ENCODE measurements at regions not wholly inside any gene's neighbourhood (a gene's known extent, or its start where the extent isn't known, plus 50 kb on each side); places are given as distances from the start of the nearest gene placed in this dataset.

GRCh38 chr21:39007532-39007931 lies 175.7 kb downstream of the PSMG1 start:
- H3K4me3 ChIP-seq (replicated peaks; ENCODE audit: insufficient read depth, low read length) = no peak overlapping the region
- no peaks in the 10 kb centered on the region for H3K27me3 ChIP-seq (ENCODE audit: insufficient read depth, poor library complexity, severe bottlenecking)
- TF ChIP-seq REST (IDR thresholded peaks at IDR 0.05; ENCODE audit: insufficient replicate concordance, low read depth) = no peak
- TF ChIP-seq SPI1 (IDR thresholded peaks at IDR 0.05; ENCODE audit: borderline replicate concordance, low read depth) = no peak
- TF ChIP-seq GABPA (IDR thresholded peaks at IDR 0.05; ENCODE audit: low read depth) = no peak
- TF ChIP-seq POLR2AphosphoS5 (IDR thresholded peaks at IDR 0.05; ENCODE audit: low read depth) = no peak
- TF ChIP-seq CTCF (IDR thresholded peaks at IDR 0.05; ENCODE audit: insufficient read depth, low read length) = no peak
- DNase-seq (ENCODE audit: low read depth in 1 of 2, low spot score in 1 of 2) = no peak
- H3K27ac ChIP-seq (replicated peaks) = no peak overlapping the region

DNA sequence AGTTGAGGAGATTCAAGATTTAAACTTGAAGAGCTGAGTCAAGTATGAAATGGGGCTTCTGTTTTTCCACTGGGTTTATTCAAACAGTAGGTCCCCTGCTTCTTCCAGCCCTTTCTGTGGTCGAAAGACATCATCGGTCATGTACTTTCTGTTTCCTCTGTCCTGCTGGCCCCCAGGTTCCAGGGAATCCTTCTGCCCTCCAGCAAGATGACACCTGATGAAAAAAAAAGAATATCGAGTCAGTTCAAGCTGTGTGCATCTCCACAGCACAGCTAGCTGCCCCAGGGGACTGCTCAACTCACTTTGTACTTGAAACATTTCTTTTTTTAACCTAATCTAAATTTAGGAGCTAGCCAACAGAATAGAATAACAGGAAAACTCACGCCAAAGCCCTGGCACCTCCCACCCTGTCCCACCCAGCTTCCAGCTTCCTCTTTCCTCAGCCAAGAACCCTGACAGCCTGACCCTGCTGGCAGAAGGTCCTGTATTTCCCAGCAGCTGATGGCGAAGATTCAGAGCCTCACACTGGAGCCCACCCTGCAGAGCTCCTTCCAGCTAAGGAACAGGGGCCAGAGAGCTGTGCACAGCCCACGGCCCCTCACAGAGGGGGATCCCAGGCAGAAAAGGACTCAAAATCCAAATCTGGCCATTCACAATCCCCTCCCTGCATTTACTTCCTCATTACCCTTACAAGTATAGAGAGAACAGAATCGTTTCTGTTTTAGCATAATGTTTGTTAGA lies 176.5 kb downstream of the PSMG1 start:
- TF ChIP-seq POLR2AphosphoS5 (IDR thresholded peaks at IDR 0.05; ENCODE audit: low read depth) (no peak), SPI1 (IDR thresholded peaks at IDR 0.05; ENCODE audit: borderline replicate concordance, low read depth) (peak; percentile 63; the same call in 1 of the 2 replicates)
- DNase-seq (ENCODE audit: low read depth in 1 of 2, low spot score in 1 of 2) = peak in 1 of 2 experiments; percentile 42
- no peaks in the 10 kb centered on the region for H3K27me3 ChIP-seq (ENCODE audit: insufficient read depth, poor library complexity, severe bottlenecking)
- peak overlapping the region; percentile 0; the same call in 1 of the 2 replicates for H3K27ac ChIP-seq (replicated peaks)
- H3K4me3 ChIP-seq (replicated peaks; ENCODE audit: insufficient read depth, low read length) = no peak overlapping the region

- TF ChIP-seq REST (IDR thresholded peaks at IDR 0.05; ENCODE audit: insufficient replicate concordance, low read depth) (no peak), SPI1 (IDR thresholded peaks at IDR 0.05; ENCODE audit: borderline replicate concordance, low read depth) (no peak), GABPA (IDR thresholded peaks at IDR 0.05; ENCODE audit: low read depth) (no peak), CTCF (IDR thresholded peaks at IDR 0.05; ENCODE audit: insufficient read depth, low read length) (no peak), POLR2AphosphoS5 (IDR thresholded peaks at IDR 0.05; ENCODE audit: low read depth) (no peak)
- DNase-seq (ENCODE audit: low read depth in 1 of 2, low spot score in 1 of 2) = no peak
- peak overlapping the region; percentile 73 for H3K27ac ChIP-seq (replicated peaks)
- H3K27me3 ChIP-seq (ENCODE audit: insufficient read depth, poor library complexity, severe bottlenecking) = no peaks in the 10 kb centered on the region
- no peak overlapping the region for H3K4me3 ChIP-seq (replicated peaks; ENCODE audit: insufficient read depth, low read length)
Observed at GRCh38 chr21:39005502-39005787, 177.8 kb downstream of the PSMG1 start.

DNA sequence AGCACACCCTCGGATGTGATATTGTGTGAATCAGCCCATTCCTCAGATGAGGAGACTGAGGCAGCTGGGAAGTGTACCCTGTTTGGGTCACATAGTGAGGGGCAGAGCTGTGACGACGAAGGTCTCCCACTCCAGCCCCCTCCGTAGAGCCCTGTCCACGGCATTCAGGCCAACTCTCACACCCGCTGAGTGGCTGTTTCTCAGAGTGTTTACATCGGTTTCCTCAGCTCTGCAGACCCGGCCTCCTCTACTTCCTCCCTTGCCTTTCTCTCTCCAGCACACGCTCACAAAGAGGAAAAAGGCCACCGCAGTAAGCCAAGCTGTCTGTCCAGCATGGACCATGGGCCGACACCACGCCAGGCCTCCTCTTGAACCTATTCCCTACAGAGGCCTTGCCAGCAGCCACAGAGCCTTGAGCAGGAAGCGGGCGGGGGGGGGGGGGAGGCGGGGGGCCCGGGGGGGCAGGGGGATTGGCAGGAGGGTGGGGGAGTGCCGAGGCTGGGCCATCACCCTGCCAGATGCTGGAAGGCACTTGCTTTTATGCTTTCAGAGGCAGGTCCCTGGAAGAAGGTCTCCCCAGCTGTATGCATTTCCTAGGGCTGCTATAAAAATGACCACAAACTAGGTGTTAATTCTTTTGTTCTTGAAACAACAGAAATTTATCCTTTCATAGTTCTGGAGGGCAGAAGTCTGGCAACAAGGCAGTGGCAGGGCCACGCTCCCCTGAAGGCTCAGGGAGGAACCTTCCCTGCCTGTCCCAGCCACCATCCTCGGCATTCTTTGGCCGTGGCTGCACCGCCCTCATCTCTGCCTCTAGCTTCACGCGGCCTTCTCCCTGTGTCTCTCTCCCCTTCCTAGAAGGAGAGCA lies 178.4 kb downstream of the PSMG1 start:
- no peak overlapping the region for H3K4me3 ChIP-seq (replicated peaks; ENCODE audit: insufficient read depth, low read length)
- H3K27ac ChIP-seq (replicated peaks) = peak overlapping the region; percentile 73
- peak; percentile 67 to 72 for DNase-seq (ENCODE audit: low read depth in 1 of 2, low spot score in 1 of 2)
- no peaks in the 10 kb centered on the region for H3K27me3 ChIP-seq (ENCODE audit: insufficient read depth, poor library complexity, severe bottlenecking)
- TF ChIP-seq SPI1 (IDR thresholded peaks at IDR 0.05; ENCODE audit: borderline replicate concordance, low read depth) = peak; percentile 74; the same call in 1 of the 2 replicates
- no peak for TF ChIP-seq GABPA (IDR thresholded peaks at IDR 0.05; ENCODE audit: low read depth)

All from HL-60 (cell line).